Renal cortical epithelial cell (primary cell): ENCODE measurements at regions not wholly inside any gene's neighbourhood (a gene's known extent, or its start where the extent isn't known, plus 50 kb on each side); places are given as distances from the start of the nearest gene placed in this dataset.
"Not testable (repeated sequence)": the region's sequence is repeated elsewhere in the genome, so short reads cannot be mapped to it uniquely, and the experiment has no call there.

Experiments
- DNase-seq: peaks from one replicate; pipeline ENCODE4 v3.0.0-alpha.2; 2011; ENCODE audit warnings: low read depth

- no peak for DNase-seq
These were observed 436.2 kb downstream of the BUD13 start for GRCh38 chr11:116336540-116336939.

GRCh38 chr11:116335891-116336290 lies 436.9 kb downstream of the BUD13 start:
- no peak for DNase-seq

GRCh38 chr11:116335078-116335477 lies 437.7 kb downstream of the BUD13 start:
- no peak for DNase-seq

GRCh38 chr11:116334596-116334995 lies 438.2 kb downstream of the BUD13 start:
- no peak for DNase-seq

GRCh38 chr11:116333001-116333535 lies 439.7 kb downstream of the BUD13 start:
- DNase-seq, result no peak

- DNase-seq, result no peak
These were observed 440.4 kb downstream of the BUD13 start for GRCh38 chr11:116332391-116332790.

GRCh38 chr11:116331381-116331780 lies 441.4 kb downstream of the BUD13 start:
- DNase-seq, result no peak

GRCh38 chr11:116330439-116331185 lies 442.2 kb downstream of the BUD13 start:
- DNase-seq, result no peak

- no peak for DNase-seq
These were observed 443.3 kb downstream of the BUD13 start for GRCh38 chr11:116329354-116330090.

GRCh38 chr11:116328851-116329250 lies 443.9 kb downstream of the BUD13 start:
- DNase-seq, result no peak

GRCh38 chr11:116328391-116328790 lies 444.4 kb downstream of the BUD13 start:
- no peak for DNase-seq

- no peak for DNase-seq
These were observed 446.6 kb downstream of the BUD13 start for GRCh38 chr11:116326146-116326545.

GRCh38 chr11:116325247-116325646 lies 447.5 kb downstream of the BUD13 start:
- DNase-seq, result no peak

- DNase-seq, result not testable (repeated sequence)
These were observed 448.7 kb downstream of the BUD13 start for GRCh38 chr11:116324077-116324476.

GRCh38 chr11:116317212-116317611 lies 455.6 kb downstream of the BUD13 start:
- no peak for DNase-seq

- no peak for DNase-seq
These were observed 458.8 kb downstream of the BUD13 start for GRCh38 chr11:116314006-116314405.

GRCh38 chr11:116312570-116313391 lies 460.0 kb downstream of the BUD13 start:
- DNase-seq, result peak; percentile 48

GRCh38 chr11:116311206-116311605 lies 461.6 kb downstream of the BUD13 start:
- DNase-seq, result no peak

GRCh38 chr11:116310698-116311097 lies 462.1 kb downstream of the BUD13 start:
- no peak for DNase-seq

GRCh38 chr11:116310226-116310625 lies 462.6 kb downstream of the BUD13 start:
- peak; percentile 42 for DNase-seq

- DNase-seq, result peak; percentile 21
These were observed 463.3 kb downstream of the BUD13 start for GRCh38 chr11:116309446-116309845.

GRCh38 chr11:116302756-116303155 lies 470.0 kb downstream of the BUD13 start:
- no peak for DNase-seq
